Heart right ventricle (tissue), 16 donors: ENCODE measurements at regions not wholly inside any gene's neighbourhood (a gene's known extent, or its start where the extent isn't known, plus 50 kb on each side); places are given as distances from the start of the nearest gene placed in this dataset.

Source experiments
- ATAC-seq, 8 donors: fragments of 200-7000 bp; cut with Tn5 transposase; one replicate each; pipeline ENCODE4 v1.9.1; 2020; ENCODE audit warnings: mild to moderate bottlenecking in 8 of 8, moderate library complexity in 8 of 8, moderate number of reproducible peaks in 1 of 8
- DNase-seq, 2 donors: peaks; one replicate each; pipeline ENCODE4 v3.0.0-alpha.2; 2020
- H3K27ac ChIP-seq, 10 donors: fragments of 200-600 bp; sonication (generic) in 2 of 10; one replicate each; pipeline versions ENCODE4 v1.5.0 to v1.8.0; 2020 to 2022; ENCODE audit warnings: mild to moderate bottlenecking in 3 of 10
- H3K27me3 ChIP-seq, 7 donors: fragments of 200-600 bp; one replicate each; pipeline ENCODE4 v1.8.0; 2021 to 2022; ENCODE audit warnings: mild to moderate bottlenecking in 2 of 7
- H3K36me3 ChIP-seq, 9 donors: fragments of 200-600 bp; sonication (generic) in 1 of 9; one replicate each; pipeline versions ENCODE4 v1.5.0 to v1.8.0; 2020 to 2022; ENCODE audit warnings: mild to moderate bottlenecking in 2 of 9
- H3K4me1 ChIP-seq, 9 donors: fragments of 200-600 bp; sonication (generic) in 1 of 9; one replicate each; pipeline versions ENCODE4 v1.5.0 to v1.8.0; 2020 to 2022; ENCODE audit warnings: mild to moderate bottlenecking in 4 of 9
- H3K4me3 ChIP-seq, 10 donors: fragments of 200-600 bp; sonication (generic) in 2 of 10; one replicate each; pipeline versions ENCODE4 v1.5.0 to v1.8.0; 2020 to 2022; ENCODE audit warnings: mild to moderate bottlenecking in 7 of 10, moderate library complexity in 2 of 10
- H3K9me3 ChIP-seq, 11 donors: fragments of 200-600 bp in 10 of 11; sonication (generic) in 2 of 11; one replicate each; pipeline versions ENCODE4 v1.5.0 to v1.8.0; 2013 to 2022; ENCODE audit warnings: mild to moderate bottlenecking in 2 of 11, control low read depth in 1 of 11, moderate library complexity in 1 of 11
- WGBS, 2 donors: extraction: QIAGEN DNeasy Blood & Tissue Kit; methylation state at CpG; one replicate each; pipeline ENCODE4 v1.1.7; 2013; ENCODE audit warnings: inconsistent platforms in 1 of 2; 5-methylcytosine and 5-hydroxymethylcytosine counted together
- intact Hi-C, 10 donors: fragments of 100-400 bp; cut with DNase I; formaldehyde crosslinking; loops; one replicate each; pipeline versions ENCODE4 v1.11.1 to v1.14.2; 2022
- TF ChIP-seq, protein P1 (sequence below), 9 donors: fragments of 200-600 bp; sonication (generic) in 2 of 9; IDR thresholded peaks; one replicate each; pipeline versions ENCODE4 v1.5.0 to v1.8.0; 2021 to 2022; ENCODE audit warnings: antibody characterized with exemption in 9 of 9, mild to moderate bottlenecking in 5 of 9, moderate library complexity in 1 of 9
- donor health status: Arrhythmogenic right ventricular cardiomyopathy.
- donor health status: ischemic (EF 13 %, LVEDD 7.1; RV severe dilation, severe dysfunction).
- donor health status: healthy with polysubstance abuse.
- donor health status: DM: no; HTN: yes; CAD: no.
- donor health status: DM: no; HTN: no; CAD: no.
- donor health status: ischemic (EF 25% LVEDD 6.9; RV normal size, moderate dysfunction).
- donor health status: ischemic (EF 25% LVEDD 5.7; RV mildly dilated, moderate dysfunction).
- donor health status: healthy.
- donor health status: DM: yes; HTN: yes; CAD: no.
- donor health status: Ischemic cardiomyopathy.
- donor health status: ischemic (EF 35%, LVEDD 5.7; RV mildly dilated, moderate dysfunction).
- donor health status: nonischemic (EF 11% LVEDD 7.7; RV severe dilation, severe dysfunction).
- donor health status: DM: yes; HTN: yes; CAD: no.
- donor health status: PGD.
- donor health status: ischemic (EF 29% LVEDD 5.4; RV normal size, mild dysfunction).
- donor health status: nonischemic (EF 23%, LVEDD 6.1; RV moderate dilation, normal function).

DNA sequence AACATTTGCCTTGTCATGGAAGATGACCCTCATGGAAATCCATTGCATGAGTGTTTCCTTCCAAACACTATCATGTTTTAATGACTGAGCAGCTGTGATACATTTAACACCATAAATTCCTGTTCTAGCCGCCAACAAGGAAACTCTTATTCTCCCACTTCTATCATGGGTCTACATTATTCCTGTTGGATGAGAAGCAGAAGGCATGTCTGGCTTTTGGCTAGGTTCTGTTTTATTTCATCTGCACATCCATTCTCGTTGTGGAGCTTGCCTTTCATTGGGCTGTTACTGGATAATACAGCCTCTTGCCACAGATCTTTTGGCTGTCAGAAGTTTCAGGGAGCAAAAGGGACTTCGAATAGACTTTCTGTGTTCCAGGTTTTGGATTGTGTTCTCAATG, 742.6 kb upstream of the TSPY4 start:
- Histone ChIP-seq H3K36me3 (no peaks in the 10 kb centered on the region), H3K4me1 (no peaks in the 10 kb centered on the region), H3K4me3 (no peak overlapping the region), H3K9me3 (no peaks in the 10 kb centered on the region), H3K27me3 (no peaks in the 10 kb centered on the region), H3K27ac (no peak overlapping the region)
- WGBS, 2 donors, result 38 to 47% methylated on average over 3 of the region's 3 CpGs
- ATAC-seq, result peak in 1 of 8 donors; percentile 6
- TF ChIP-seq, protein P1, sequence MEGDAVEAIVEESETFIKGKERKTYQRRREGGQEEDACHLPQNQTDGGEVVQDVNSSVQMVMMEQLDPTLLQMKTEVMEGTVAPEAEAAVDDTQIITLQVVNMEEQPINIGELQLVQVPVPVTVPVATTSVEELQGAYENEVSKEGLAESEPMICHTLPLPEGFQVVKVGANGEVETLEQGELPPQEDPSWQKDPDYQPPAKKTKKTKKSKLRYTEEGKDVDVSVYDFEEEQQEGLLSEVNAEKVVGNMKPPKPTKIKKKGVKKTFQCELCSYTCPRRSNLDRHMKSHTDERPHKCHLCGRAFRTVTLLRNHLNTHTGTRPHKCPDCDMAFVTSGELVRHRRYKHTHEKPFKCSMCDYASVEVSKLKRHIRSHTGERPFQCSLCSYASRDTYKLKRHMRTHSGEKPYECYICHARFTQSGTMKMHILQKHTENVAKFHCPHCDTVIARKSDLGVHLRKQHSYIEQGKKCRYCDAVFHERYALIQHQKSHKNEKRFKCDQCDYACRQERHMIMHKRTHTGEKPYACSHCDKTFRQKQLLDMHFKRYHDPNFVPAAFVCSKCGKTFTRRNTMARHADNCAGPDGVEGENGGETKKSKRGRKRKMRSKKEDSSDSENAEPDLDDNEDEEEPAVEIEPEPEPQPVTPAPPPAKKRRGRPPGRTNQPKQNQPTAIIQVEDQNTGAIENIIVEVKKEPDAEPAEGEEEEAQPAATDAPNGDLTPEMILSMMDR (IDR thresholded peaks at IDR 0.05), result no peak
- DNase-seq, result no peak
- intact Hi-C loops, result no loop called here

DNA sequence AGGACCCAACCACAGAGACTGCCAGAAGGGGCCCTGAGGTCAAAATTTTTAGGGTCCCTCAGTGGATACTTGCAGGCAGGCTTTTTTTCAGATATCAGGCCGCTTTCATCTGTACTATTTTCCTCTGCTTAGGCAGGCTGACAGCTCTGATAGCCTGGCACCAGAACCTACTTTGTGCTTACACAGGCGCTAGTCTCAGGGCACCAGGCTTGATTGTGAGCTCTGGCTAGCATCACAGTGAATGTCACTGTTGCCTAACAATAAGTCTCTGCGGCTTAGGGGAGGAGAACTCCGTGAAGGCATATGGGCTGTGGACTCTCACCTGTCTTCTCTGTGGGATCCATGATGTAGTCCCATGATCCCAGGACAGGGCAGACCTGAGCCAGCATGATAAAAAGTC, 738.1 kb upstream of the TSPY4 start:
- peak in 3 of 8 donors; percentile 42 to 55 (median 42) for ATAC-seq
- no peak overlapping the region for H3K4me3 ChIP-seq
- H3K27ac ChIP-seq, result no peak overlapping the region
- peak in 1 of 2 donors; percentile 5 for DNase-seq
- WGBS, 2 donors, result 50 to 66% methylated on average over 4 of the region's 4 CpGs
- H3K4me1 ChIP-seq, result no peaks in the 10 kb centered on the region
- no peaks in the 10 kb centered on the region for H3K9me3 ChIP-seq
- H3K36me3 ChIP-seq, result no peaks in the 10 kb centered on the region
- intact Hi-C loops, result no loop called here
- TF ChIP-seq, protein P1 (IDR thresholded peaks at IDR 0.05), result no peak
- no peaks in the 10 kb centered on the region for H3K27me3 ChIP-seq

DNA sequence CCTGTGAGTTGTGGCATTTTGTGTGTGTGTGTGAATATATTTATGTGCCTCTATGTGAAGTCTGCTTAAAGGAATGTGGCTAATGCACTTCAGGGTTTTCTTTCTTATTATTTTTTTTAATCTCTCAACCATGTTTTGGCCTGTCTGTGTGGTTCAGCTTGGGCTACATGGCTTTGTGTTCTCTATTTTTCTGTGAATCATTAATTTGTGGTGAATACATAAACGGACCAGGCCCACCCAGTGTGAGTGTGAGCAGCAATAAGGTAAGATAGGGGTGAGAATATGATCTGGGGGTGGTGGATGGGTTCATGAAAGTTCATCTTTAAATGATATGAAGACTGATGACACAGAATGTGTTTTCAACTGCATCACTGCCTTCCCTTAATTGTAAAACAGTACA, 726.6 kb upstream of the TSPY4 start:
- Histone ChIP-seq H3K36me3 (no peaks in the 10 kb centered on the region), H3K27me3 (no peaks in the 10 kb centered on the region), H3K9me3 (no peaks in the 10 kb centered on the region), H3K27ac (no peak overlapping the region), H3K4me3 (no peak overlapping the region), H3K4me1 (no peaks in the 10 kb centered on the region)
- ATAC-seq (no peak), DNase-seq (no peak)
- 23 to 40% methylated on average over 1 of the region's 1 CpG for WGBS, 2 donors
- TF ChIP-seq, protein P1 (IDR thresholded peaks at IDR 0.05), result no peak
- intact Hi-C loops, result no loop called here

DNA sequence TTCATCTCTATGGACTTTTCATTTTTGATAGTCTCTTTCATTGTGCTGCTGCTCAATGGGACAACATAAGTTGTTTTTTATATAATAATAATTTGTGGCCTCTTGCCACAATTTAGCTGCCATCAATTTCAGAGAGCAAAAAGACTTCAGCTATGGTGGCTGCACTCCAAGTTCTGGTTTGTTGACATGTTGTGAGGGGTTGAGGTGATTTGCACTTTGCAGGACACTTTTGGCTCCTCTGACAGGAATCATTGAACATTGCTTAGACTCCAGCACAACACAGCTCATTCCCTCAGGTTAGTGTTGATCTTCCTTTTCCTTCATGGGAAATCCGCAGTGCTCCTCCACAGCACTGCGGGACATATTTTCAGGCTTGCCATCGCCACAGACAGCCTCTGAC, 725.4 kb upstream of the TSPY4 start:
- ATAC-seq, result no peak
- Histone ChIP-seq H3K27ac (no peak overlapping the region), H3K4me1 (no peaks in the 10 kb centered on the region), H3K4me3 (no peak overlapping the region), H3K27me3 (no peaks in the 10 kb centered on the region), H3K9me3 (no peaks in the 10 kb centered on the region), H3K36me3 (no peaks in the 10 kb centered on the region)
- intact Hi-C loops, result no loop called here
- TF ChIP-seq, protein P1 (IDR thresholded peaks at IDR 0.05), result no peak
- 74 to 90% methylated on average over 3 of the region's 3 CpGs for WGBS, 2 donors
- no peak for DNase-seq

DNA sequence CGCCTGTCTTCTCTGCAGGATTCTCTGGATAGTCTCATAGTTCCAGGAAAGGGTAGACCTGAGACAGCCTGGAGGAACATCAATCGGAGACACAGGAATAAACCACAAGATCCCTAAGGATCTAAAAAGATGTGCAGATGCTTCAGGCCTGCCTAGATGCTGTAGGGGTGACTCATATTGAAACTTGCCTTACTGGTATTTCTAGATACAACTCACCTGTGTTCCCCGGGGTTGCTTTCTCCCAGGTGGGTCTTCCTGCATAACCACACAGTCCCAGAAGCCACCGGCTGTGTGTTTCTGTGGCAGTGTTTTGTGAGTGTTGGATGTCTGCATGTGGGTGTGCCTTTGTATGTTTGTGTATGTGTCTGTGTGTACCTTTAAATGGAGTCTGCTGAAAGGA, 719.0 kb upstream of the TSPY4 start:
- Histone ChIP-seq H3K4me3 (no peak overlapping the region), H3K36me3 (no peaks in the 10 kb centered on the region), H3K27ac (no peak overlapping the region), H3K27me3 (no peaks in the 10 kb centered on the region), H3K4me1 (no peaks in the 10 kb centered on the region), H3K9me3 (no peaks in the 10 kb centered on the region)
- intact Hi-C loops, result no loop called here
- 83 to 88% methylated on average over 4 of the region's 4 CpGs for WGBS, 2 donors
- TF ChIP-seq, protein P1 (IDR thresholded peaks at IDR 0.05), result no peak
- no peak for DNase-seq
- no peak for ATAC-seq
